GM21515 (cell line): ENCODE measurements at regions not wholly inside any gene's neighbourhood (a gene's known extent, or its start where the extent isn't known, plus 50 kb on each side); places are given as distances from the start of the nearest gene placed in this dataset.
A peak's percentile ranks its signal among the peaks of the same experiment; 100 is the strongest.

Experiments
- ATAC-seq: cut with Tn5 transposase; IDR thresholded peaks from one replicate; pipeline ENCODE4 v1.9.1; 2021; ENCODE audit not compliant: unreplicated experiment

GRCh38 chr15:89421219-89421618, 75.2 kb downstream of the RHCG start:
- no peak for ATAC-seq

GRCh38 chr15:89419370-89419984, 76.9 kb downstream of the RHCG start:
- ATAC-seq, result no peak

GRCh38 chr15:89417206-89417725, 79.1 kb downstream of the RHCG start:
- ATAC-seq, result no peak

- peak; percentile 72 for ATAC-seq
Measured at GRCh38 chr15:89416339-89417183, 79.8 kb downstream of the RHCG start.

GRCh38 chr15:89414571-89414970, 79.9 kb upstream of the POLG start:
- ATAC-seq, result no peak

GRCh38 chr15:89413877-89414276, 79.3 kb upstream of the POLG start:
- ATAC-seq, result no peak

- ATAC-seq, result no peak
Measured at GRCh38 chr15:89412905-89413411, 78.3 kb upstream of the POLG start.

- no peak for ATAC-seq
Measured at GRCh38 chr15:89410039-89410435, 75.4 kb upstream of the POLG start.

- no peak for ATAC-seq
Measured at GRCh38 chr15:89409184-89410038, 74.8 kb upstream of the POLG start.

- ATAC-seq, result no peak
Measured at GRCh38 chr15:89408372-89409183, 74.0 kb upstream of the POLG start.

- no peak for ATAC-seq
Measured at GRCh38 chr15:89406940-89407607, 72.5 kb upstream of the POLG start.

GRCh38 chr15:89406218-89406939, 71.8 kb upstream of the POLG start:
- ATAC-seq, result no peak

GRCh38 chr15:89405494-89405893, 70.9 kb upstream of the POLG start:
- ATAC-seq, result no peak

GRCh38 chr15:89404023-89404422, 69.4 kb upstream of the POLG start:
- no peak for ATAC-seq

GRCh38 chr15:89402518-89402805, 67.8 kb upstream of the POLG start:
- no peak for ATAC-seq

GRCh38 chr15:89401631-89402517, 67.2 kb upstream of the POLG start:
- no peak for ATAC-seq

- ATAC-seq, result no peak
Measured at GRCh38 chr15:89400782-89401545, 66.3 kb upstream of the POLG start.
